ENCODE measurements at regions not wholly inside any gene's neighbourhood (a gene's known extent, or its start where the extent isn't known, plus 50 kb on each side); places are given as distances from the start of the nearest gene placed in this dataset.
"Not testable (repeated sequence)": the region's sequence is repeated elsewhere in the genome, so short reads cannot be mapped to it uniquely, and the experiment has no call there.

GRCh38 chr4:166198516-166199310 lies 325.7 kb downstream of the TLL1 start:
- no peaks in the 10 kb centered on the region for H3K36me3 ChIP-seq
- ATAC-seq: no peak
- intact Hi-C loops (cut with DNase I): no loop called here
- no peaks in the 10 kb centered on the region for H3K27me3 ChIP-seq
- H3K27ac ChIP-seq: no peak overlapping the region
- H3K4me3 ChIP-seq: no peak overlapping the region
- DNase-seq: no peak
- no peaks in the 10 kb centered on the region for H3K4me1 ChIP-seq
- TF ChIP-seq, protein P1, sequence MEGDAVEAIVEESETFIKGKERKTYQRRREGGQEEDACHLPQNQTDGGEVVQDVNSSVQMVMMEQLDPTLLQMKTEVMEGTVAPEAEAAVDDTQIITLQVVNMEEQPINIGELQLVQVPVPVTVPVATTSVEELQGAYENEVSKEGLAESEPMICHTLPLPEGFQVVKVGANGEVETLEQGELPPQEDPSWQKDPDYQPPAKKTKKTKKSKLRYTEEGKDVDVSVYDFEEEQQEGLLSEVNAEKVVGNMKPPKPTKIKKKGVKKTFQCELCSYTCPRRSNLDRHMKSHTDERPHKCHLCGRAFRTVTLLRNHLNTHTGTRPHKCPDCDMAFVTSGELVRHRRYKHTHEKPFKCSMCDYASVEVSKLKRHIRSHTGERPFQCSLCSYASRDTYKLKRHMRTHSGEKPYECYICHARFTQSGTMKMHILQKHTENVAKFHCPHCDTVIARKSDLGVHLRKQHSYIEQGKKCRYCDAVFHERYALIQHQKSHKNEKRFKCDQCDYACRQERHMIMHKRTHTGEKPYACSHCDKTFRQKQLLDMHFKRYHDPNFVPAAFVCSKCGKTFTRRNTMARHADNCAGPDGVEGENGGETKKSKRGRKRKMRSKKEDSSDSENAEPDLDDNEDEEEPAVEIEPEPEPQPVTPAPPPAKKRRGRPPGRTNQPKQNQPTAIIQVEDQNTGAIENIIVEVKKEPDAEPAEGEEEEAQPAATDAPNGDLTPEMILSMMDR (IDR thresholded peaks at IDR 0.05): no peak
- H3K9me3 ChIP-seq: no peaks in the 10 kb centered on the region

DNA sequence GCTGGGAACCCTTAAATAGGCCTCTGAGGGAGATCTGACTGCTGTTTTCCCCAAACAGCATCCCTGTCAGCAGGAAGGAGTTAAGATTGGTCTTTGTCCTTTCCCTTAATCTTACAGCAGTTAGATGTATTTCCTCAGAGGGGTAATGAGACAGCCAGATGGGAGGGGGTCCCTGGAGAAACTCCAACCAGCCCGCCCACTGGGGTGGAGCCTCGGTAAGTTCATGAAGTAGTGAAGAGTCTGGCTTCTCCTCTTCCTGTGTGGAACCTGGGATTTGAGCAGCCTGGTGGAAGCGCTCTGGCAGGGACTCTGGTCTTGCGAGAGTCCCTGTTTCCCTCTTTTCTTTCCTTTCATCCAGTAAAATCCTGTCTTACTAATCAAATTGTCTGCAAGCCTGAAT lies 330.0 kb downstream of the TLL1 start:
- H3K4me1 ChIP-seq: no peaks in the 10 kb centered on the region
- TF ChIP-seq, protein P1 (IDR thresholded peaks at IDR 0.05): no peak
- DNase-seq: no peak
- no peak overlapping the region for H3K27ac ChIP-seq
- H3K9me3 ChIP-seq: no peaks in the 10 kb centered on the region
- intact Hi-C loops (cut with DNase I): no loop called here
- H3K36me3 ChIP-seq: no peaks in the 10 kb centered on the region
- ATAC-seq: no peak
- no peak overlapping the region for H3K4me3 ChIP-seq
- H3K27me3 ChIP-seq: no peaks in the 10 kb centered on the region

- ATAC-seq; H3K27me3 ChIP-seq; H3K36me3 ChIP-seq; H3K27ac ChIP-seq; H3K4me3 ChIP-seq; intact Hi-C loops (cut with DNase I); DNase-seq; H3K4me1 ChIP-seq: not testable (repeated sequence)
- peaks cover 0 to 38% of the 10 kb centered on the region in 2 donors for H3K9me3 ChIP-seq
Measured at GRCh38 chr4:166212326-166212725, 339.3 kb downstream of the TLL1 start.

- no peak for ATAC-seq
- TF ChIP-seq, protein P1 (IDR thresholded peaks at IDR 0.05): no peak
- peaks cover 0 to 6% of the 10 kb centered on the region in 2 donors for H3K9me3 ChIP-seq
- H3K36me3 ChIP-seq: no peaks in the 10 kb centered on the region
- no peak overlapping the region for H3K27ac ChIP-seq
- intact Hi-C loops (cut with DNase I): no loop called here
- H3K4me3 ChIP-seq: no peak overlapping the region
- no peak for DNase-seq
- H3K4me1 ChIP-seq: no peaks in the 10 kb centered on the region
- no peaks in the 10 kb centered on the region for H3K27me3 ChIP-seq
Measured at GRCh38 chr4:166222271-166222670, 349.2 kb downstream of the TLL1 start.

DNA sequence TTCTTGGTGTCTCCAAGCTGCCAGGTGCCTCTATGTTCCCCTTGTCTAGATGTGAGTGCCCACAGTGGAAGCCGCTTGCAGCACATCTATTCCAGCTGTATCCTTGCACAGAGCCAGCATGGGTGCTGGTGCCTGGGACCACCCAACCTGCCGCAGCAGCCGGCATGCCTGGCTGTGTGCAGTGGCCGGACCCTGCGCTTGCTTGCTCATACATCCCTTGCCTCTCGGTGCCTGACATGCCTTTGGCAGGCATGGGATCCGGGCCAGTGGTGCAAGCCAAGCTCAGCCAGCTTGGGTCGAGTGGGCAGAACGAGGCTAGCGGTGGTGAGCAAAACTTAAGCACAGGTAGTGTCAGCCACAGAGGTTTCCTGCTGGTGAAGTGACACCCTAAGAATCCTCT lies 355.1 kb downstream of the TLL1 start:
- H3K4me1 ChIP-seq: no peaks in the 10 kb centered on the region
- no peak overlapping the region for H3K4me3 ChIP-seq
- H3K27ac ChIP-seq: no peak overlapping the region
- no peaks in the 10 kb centered on the region for H3K27me3 ChIP-seq
- DNase-seq (peak in 1 of 4 donors; percentile 67), ATAC-seq (no peak)
- TF ChIP-seq, protein P1 (IDR thresholded peaks at IDR 0.05): no peak
- peaks cover 0 to 18% of the 10 kb centered on the region in 2 donors for H3K9me3 ChIP-seq
- no peaks in the 10 kb centered on the region for H3K36me3 ChIP-seq
- intact Hi-C loops (cut with DNase I): no loop called here

- intact Hi-C loops (cut with DNase I): no loop called here
- Histone ChIP-seq H3K27me3 (no peaks in the 10 kb centered on the region), H3K9me3 (peaks cover 0 to 18% of the 10 kb centered on the region in 2 donors), H3K36me3 (no peaks in the 10 kb centered on the region), H3K27ac (no peak overlapping the region), H3K4me1 (no peaks in the 10 kb centered on the region), H3K4me3 (no peak overlapping the region)
- TF ChIP-seq, protein P1 (IDR thresholded peaks at IDR 0.05): no peak
- ATAC-seq: no peak
- DNase-seq: no peak
Measured at GRCh38 chr4:166229799-166230198, 356.8 kb downstream of the TLL1 start.

Data from left lung (tissue), 4 donors.